ENCODE measurements at regions not wholly inside any gene's neighbourhood (a gene's known extent, or its start where the extent isn't known, plus 50 kb on each side); places are given as distances from the start of the nearest gene placed in this dataset.

- no peak overlapping the region for H3K4me3 Mint-ChIP-seq
- no peak for TF ChIP-seq CTCF (IDR thresholded peaks at IDR 0.05; ENCODE audit: unreplicated experiment in 3 of 3)
Observed at GRCh38 chr21:25334046-25334730, 273.1 kb downstream of the MRPL39 start.

GRCh38 chr21:25331286-25331685 lies 276.0 kb downstream of the MRPL39 start:
- TF ChIP-seq CTCF (IDR thresholded peaks at IDR 0.05; ENCODE audit: unreplicated experiment in 3 of 3) = no peak
- H3K27ac Mint-ChIP-seq = no peak overlapping the region
- no peaks in the 10 kb centered on the region for H3K36me3 Mint-ChIP-seq (ENCODE audit: low read depth)
- no peak overlapping the region for H3K4me3 Mint-ChIP-seq
- peaks cover 5% of the 10 kb centered on the region for H3K4me1 Mint-ChIP-seq
- H3K27me3 Mint-ChIP-seq (ENCODE audit: low read depth) = no peaks in the 10 kb centered on the region
- no peaks in the 10 kb centered on the region for H3K9me3 Mint-ChIP-seq

More at GRCh38 chr21:25334046-25334730, 273.1 kb downstream of the MRPL39 start:
- H3K4me1 Mint-ChIP-seq = no peaks in the 10 kb centered on the region
- H3K27me3 Mint-ChIP-seq (ENCODE audit: low read depth) = no peaks in the 10 kb centered on the region
- H3K36me3 Mint-ChIP-seq (ENCODE audit: low read depth) = no peaks in the 10 kb centered on the region
- H3K27ac Mint-ChIP-seq = no peak overlapping the region
- H3K9me3 Mint-ChIP-seq = no peaks in the 10 kb centered on the region

GRCh38 chr21:25330266-25330665 lies 277.0 kb downstream of the MRPL39 start:
- Mint-ChIP-seq H3K9me3 (no peaks in the 10 kb centered on the region), H3K27ac (no peak overlapping the region), H3K36me3 (ENCODE audit: low read depth) (no peaks in the 10 kb centered on the region), H3K4me1 (peaks cover 5% of the 10 kb centered on the region), H3K4me3 (no peak overlapping the region), H3K27me3 (ENCODE audit: low read depth) (no peaks in the 10 kb centered on the region)
- no peak for TF ChIP-seq CTCF (IDR thresholded peaks at IDR 0.05; ENCODE audit: unreplicated experiment in 3 of 3)

- Mint-ChIP-seq H3K27me3 (ENCODE audit: low read depth) (no peaks in the 10 kb centered on the region), H3K4me3 (no peak overlapping the region), H3K36me3 (ENCODE audit: low read depth) (no peaks in the 10 kb centered on the region), H3K4me1 (peaks cover 5% of the 10 kb centered on the region), H3K9me3 (no peaks in the 10 kb centered on the region), H3K27ac (peak overlapping the region in 1 of 3 experiments; percentile 31)
- no peak for TF ChIP-seq CTCF (IDR thresholded peaks at IDR 0.05; ENCODE audit: unreplicated experiment in 3 of 3)
Observed at GRCh38 chr21:25329227-25329825, 278.0 kb downstream of the MRPL39 start.

- no peaks in the 10 kb centered on the region for H3K36me3 Mint-ChIP-seq (ENCODE audit: low read depth)
- no peaks in the 10 kb centered on the region for H3K27me3 Mint-ChIP-seq (ENCODE audit: low read depth)
- TF ChIP-seq CTCF (IDR thresholded peaks at IDR 0.05; ENCODE audit: unreplicated experiment in 3 of 3) = no peak
- no peaks in the 10 kb centered on the region for H3K9me3 Mint-ChIP-seq
- peaks cover 5% of the 10 kb centered on the region for H3K4me1 Mint-ChIP-seq
- H3K27ac Mint-ChIP-seq = peak overlapping the region in 2 of 3 experiments; percentile 16 to 32
- H3K4me3 Mint-ChIP-seq = no peak overlapping the region
Observed at GRCh38 chr21:25328736-25329135, 278.5 kb downstream of the MRPL39 start.

- H3K36me3 Mint-ChIP-seq (ENCODE audit: low read depth) = no peaks in the 10 kb centered on the region
- no peak overlapping the region for H3K4me3 Mint-ChIP-seq
- no peaks in the 10 kb centered on the region for H3K9me3 Mint-ChIP-seq
- H3K27ac Mint-ChIP-seq = no peak overlapping the region
- no peaks in the 10 kb centered on the region for H3K27me3 Mint-ChIP-seq (ENCODE audit: low read depth)
- peaks cover 5% of the 10 kb centered on the region for H3K4me1 Mint-ChIP-seq
- no peak for TF ChIP-seq CTCF (IDR thresholded peaks at IDR 0.05; ENCODE audit: unreplicated experiment in 3 of 3)
Observed at GRCh38 chr21:25326181-25326580, 281.1 kb downstream of the MRPL39 start.

Measured in nephron (organoid).